B cell (primary cell): ENCODE measurements at regions not wholly inside any gene's neighbourhood (a gene's known extent, or its start where the extent isn't known, plus 50 kb on each side); places are given as distances from the start of the nearest gene placed in this dataset.

Experiments
- ATAC-seq: fragments of 200-7000 bp; cut with Tn5 transposase; one replicate; pipeline ENCODE4 v1.10.0; 2021; ENCODE audit warnings: low read depth, mild to moderate bottlenecking, moderate number of reproducible peaks, moderate library complexity
- CTCF ChIA-PET: fragments of 350-600 bp; sonication (Branson Sonifier 250); formaldehyde crosslinking; loops from one replicate; lab custom pipeline; 2021; ENCODE audit warnings: antibody characterized with exemption, inconsistent platforms; lab: Charles Lee
- POLR2A ChIA-PET: fragments of 350-600 bp; sonication (Branson Sonifier 250); formaldehyde crosslinking; loops from one replicate; lab custom pipeline; 2021; ENCODE audit warnings: antibody characterized with exemption; lab: Charles Lee
- DNase-seq: peaks from one replicate; pipeline ENCODE4 v3.0.0; 2013
- H2AFZ ChIP-seq: 2 replicates; pipeline ENCODE4 v1.6.1; 2012; ENCODE audit warnings: mild to moderate bottlenecking, low read depth, low read length; ENCODE audit not compliant: insufficient read depth, poor library complexity, severe bottlenecking
- H3K27ac ChIP-seq, 2 donors: 1 replicate in 1 of 2; 2 replicates in 1 of 2; pipeline ENCODE4 v1.5.1; 2012 to 2013; ENCODE audit warnings: low read length in 2 of 2, mild to moderate bottlenecking in 2 of 2, moderate library complexity in 1 of 2
- H3K27me3 ChIP-seq, 4 experiments: fragments of 200-600 bp in 1 of 4; sonication (generic) in 1 of 4; replicated peaks in 1 of 4; 1 replicate in 2 of 4; 2 replicates in 2 of 4; pipeline versions ENCODE4 v1.6.1 to v1.7.0; 2013 to 2016; ENCODE audit warnings: low read length in 3 of 4, mild to moderate bottlenecking in 2 of 4, mixed read lengths in 1 of 4, moderate library complexity in 1 of 4; ENCODE audit not compliant: insufficient read depth in 4 of 4, control insufficient read depth in 3 of 4; ENCODE audit errors: control extremely low read depth in 1 of 4
- H3K36me3 ChIP-seq, 2 experiments: replicated peaks in 1 of 2; 1 replicate in 1 of 2; 2 replicates in 1 of 2; pipeline versions ENCODE4 v1.6.1 to v1.7.1; 2013; ENCODE audit warnings: low read length in 1 of 2; ENCODE audit not compliant: insufficient read depth in 2 of 2, control insufficient read depth in 1 of 2; ENCODE audit errors: control extremely low read depth in 1 of 2, extremely low read depth in 1 of 2
- H3K4me1 ChIP-seq, 2 donors: fragments of 200-600 bp in 1 of 2; sonication (generic) in 1 of 2; 1 replicate in 1 of 2; 2 replicates in 1 of 2; pipeline versions ENCODE4 v1.5.1 to v1.6.1; 2013 to 2017; ENCODE audit warnings: low read length in 2 of 2; ENCODE audit not compliant: control insufficient read depth in 2 of 2, insufficient read depth in 2 of 2
- H3K4me2 ChIP-seq: replicated peaks from 2 replicates; pipeline ENCODE3; 2012; ENCODE audit warnings: mild to moderate bottlenecking, low read depth, low read length; ENCODE audit not compliant: poor library complexity, severe bottlenecking
- H3K4me3 ChIP-seq, 5 experiments: fragments of 200-600 bp in 1 of 5; sonication (generic) in 1 of 5; 1 replicate in 3 of 5; 2 replicates in 2 of 5; pipeline versions ENCODE4 v1.5.1 to v1.7.0; 2011 to 2016; ENCODE audit warnings: low read length in 4 of 5, mild to moderate bottlenecking in 4 of 5, low read depth in 2 of 5, control low read depth in 1 of 5, moderate library complexity in 1 of 5; ENCODE audit not compliant: insufficient read depth in 1 of 5; ENCODE audit errors: control extremely low read depth in 1 of 5, extremely low read depth in 1 of 5
- H3K79me2 ChIP-seq: fragments of 200-600 bp; sonication (generic); one replicate; pipeline ENCODE4 v1.6.0; 2016; ENCODE audit warnings: low read length; ENCODE audit not compliant: control insufficient read depth, insufficient read depth
- H3K9ac ChIP-seq: fragments of 200-600 bp; sonication (generic); 2 replicates; pipeline ENCODE4 v1.6.1; 2017; ENCODE audit warnings: mild to moderate bottlenecking, low read length, moderate library complexity
- H3K9me3 ChIP-seq, 3 donors: one replicate each; pipeline versions ENCODE4 v1.6.1 to v1.7.1; 2013; ENCODE audit warnings: low read length in 2 of 3; ENCODE audit not compliant: control insufficient read depth in 2 of 3, insufficient read depth in 1 of 3; ENCODE audit errors: control extremely low read depth in 1 of 3
- H4K20me1 ChIP-seq: 2 replicates; pipeline ENCODE4 v1.6.0; 2012; ENCODE audit warnings: mild to moderate bottlenecking, low read length; ENCODE audit not compliant: insufficient read depth, control insufficient read depth, poor library complexity, severe bottlenecking
- H3K27ac Mint-ChIP-seq: one replicate; pipeline ENCODE4 v1.8.0; 2021; ENCODE audit warnings: mixed read lengths
- H3K27me3 Mint-ChIP-seq: one replicate; pipeline ENCODE4 v1.8.0; 2021; ENCODE audit warnings: mixed read lengths
- H3K4me1 Mint-ChIP-seq: one replicate; pipeline ENCODE4 v1.8.0; 2021; ENCODE audit warnings: mixed read lengths
- H3K4me3 Mint-ChIP-seq: one replicate; pipeline ENCODE4 v1.8.0; 2021; ENCODE audit warnings: mixed read lengths
- H3K9me3 Mint-ChIP-seq: one replicate; pipeline ENCODE4 v1.8.0; 2022; ENCODE audit warnings: mixed read lengths; ENCODE audit not compliant: insufficient read depth
- EZH2 ChIP-seq: IDR thresholded peaks from 2 replicates; pipeline ENCODE4 v1.6.1; 2012; ENCODE audit warnings: borderline replicate concordance, low read depth, mild to moderate bottlenecking, moderate library complexity, low read length; ENCODE audit not compliant: insufficient read depth, poor library complexity, severe bottlenecking
- WGBS: methylation state at CpG from one replicate; pipeline ENCODE4 v1.1.5; 2013; ENCODE audit warnings: missing lambda C conversion rate; ENCODE audit not compliant: insufficient coverage; 5-methylcytosine and 5-hydroxymethylcytosine counted together
- intact Hi-C: fragments of 100-400 bp; cut with micrococcal nuclease; formaldehyde crosslinking; loops from one replicate; pipeline ENCODE4 v1.10.0; 2022
- TF ChIP-seq, protein P1 (sequence below): fragments of 200-600 bp; IDR thresholded peaks from one replicate; pipeline ENCODE4 v1.8.0; 2022; ENCODE audit warnings: antibody characterized with exemption, mild to moderate bottlenecking

- Mint-ChIP-seq H3K4me3 (no peak overlapping the region), H3K27me3 (no peaks in the 10 kb centered on the region), H3K4me1 (no peaks in the 10 kb centered on the region), H3K9me3 (peaks cover 6% of the 10 kb centered on the region), H3K27ac (no peak overlapping the region)
- H3K4me1 ChIP-seq: no peaks in the 10 kb centered on the region
- DNase-seq (no peak), ATAC-seq (no peak)
- no peak for TF ChIP-seq EZH2
- H3K9me3 ChIP-seq: no peaks in the 10 kb centered on the region
- H3K27me3 ChIP-seq: no peaks in the 10 kb centered on the region
- H2AFZ ChIP-seq: no peak overlapping the region
- ChIA-PET POLR2A (no interaction called here), CTCF (no interaction called here)
- H3K27ac ChIP-seq: no peak overlapping the region
- intact Hi-C loops: no loop called here
- H3K9ac ChIP-seq: no peak overlapping the region
- no peaks in the 10 kb centered on the region for H4K20me1 ChIP-seq
- no peak overlapping the region for H3K4me2 ChIP-seq
- no peak overlapping the region for H3K4me3 ChIP-seq
- no peaks in the 10 kb centered on the region for H3K79me2 ChIP-seq
- H3K36me3 ChIP-seq: no peaks in the 10 kb centered on the region
- WGBS: no CpG with 5 or more reads among the region's 1 CpG
These were observed 604.8 kb upstream of the CXADR start for GRCh38 chr21:16908077-16908476.

DNA sequence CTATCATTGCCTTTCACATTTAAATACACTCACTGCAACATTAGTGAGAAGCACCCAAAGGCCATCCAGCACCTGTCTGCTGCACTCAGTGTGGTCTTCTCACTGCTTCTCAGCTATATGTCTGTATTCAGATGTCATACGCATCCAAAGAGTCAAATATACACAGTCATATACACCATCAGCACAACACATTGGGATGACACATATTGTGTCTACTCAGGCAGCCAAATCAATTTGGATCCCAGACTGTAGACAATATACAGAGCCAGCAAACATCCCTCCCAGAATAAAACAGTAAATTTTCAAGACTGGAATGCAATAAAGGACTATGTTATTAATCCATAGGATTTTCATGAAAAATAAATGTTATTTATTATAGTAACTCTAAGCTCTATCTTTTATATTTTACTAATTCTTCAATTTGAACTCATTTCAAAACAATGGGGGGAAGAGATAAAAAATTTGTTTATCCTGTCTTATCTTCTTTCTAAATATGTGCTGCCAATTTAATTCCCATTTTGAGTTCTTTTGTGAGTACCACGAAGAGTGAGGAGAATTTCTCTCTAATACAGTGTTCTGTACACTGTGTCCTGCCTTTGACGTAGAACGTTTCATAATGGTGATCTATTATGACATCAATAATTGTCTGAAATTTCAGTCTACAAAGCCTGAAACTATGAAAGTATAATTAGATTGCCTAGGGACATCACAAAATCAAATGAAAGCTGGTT, 602.2 kb upstream of the CXADR start:
- Histone ChIP-seq H3K4me2 (no peak overlapping the region), H3K27ac (no peak overlapping the region), H3K9ac (no peak overlapping the region), H2AFZ (no peak overlapping the region), H3K36me3 (no peaks in the 10 kb centered on the region), H3K4me1 (no peaks in the 10 kb centered on the region), H3K4me3 (no peak overlapping the region), H3K9me3 (peaks cover 0 to 2% (median 0%) of the 10 kb centered on the region in 3 donors), H4K20me1 (no peaks in the 10 kb centered on the region), H3K27me3 (no peaks in the 10 kb centered on the region), H3K79me2 (no peaks in the 10 kb centered on the region)
- intact Hi-C loops: no loop called here
- no peak for ATAC-seq
- ChIA-PET CTCF (no interaction called here), POLR2A (no interaction called here)
- H3K27ac Mint-ChIP-seq: no peak overlapping the region
- no peaks in the 10 kb centered on the region for H3K27me3 Mint-ChIP-seq
- TF ChIP-seq, protein P1, sequence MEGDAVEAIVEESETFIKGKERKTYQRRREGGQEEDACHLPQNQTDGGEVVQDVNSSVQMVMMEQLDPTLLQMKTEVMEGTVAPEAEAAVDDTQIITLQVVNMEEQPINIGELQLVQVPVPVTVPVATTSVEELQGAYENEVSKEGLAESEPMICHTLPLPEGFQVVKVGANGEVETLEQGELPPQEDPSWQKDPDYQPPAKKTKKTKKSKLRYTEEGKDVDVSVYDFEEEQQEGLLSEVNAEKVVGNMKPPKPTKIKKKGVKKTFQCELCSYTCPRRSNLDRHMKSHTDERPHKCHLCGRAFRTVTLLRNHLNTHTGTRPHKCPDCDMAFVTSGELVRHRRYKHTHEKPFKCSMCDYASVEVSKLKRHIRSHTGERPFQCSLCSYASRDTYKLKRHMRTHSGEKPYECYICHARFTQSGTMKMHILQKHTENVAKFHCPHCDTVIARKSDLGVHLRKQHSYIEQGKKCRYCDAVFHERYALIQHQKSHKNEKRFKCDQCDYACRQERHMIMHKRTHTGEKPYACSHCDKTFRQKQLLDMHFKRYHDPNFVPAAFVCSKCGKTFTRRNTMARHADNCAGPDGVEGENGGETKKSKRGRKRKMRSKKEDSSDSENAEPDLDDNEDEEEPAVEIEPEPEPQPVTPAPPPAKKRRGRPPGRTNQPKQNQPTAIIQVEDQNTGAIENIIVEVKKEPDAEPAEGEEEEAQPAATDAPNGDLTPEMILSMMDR: no peak
- no peak for TF ChIP-seq EZH2
- no peak overlapping the region for H3K4me3 Mint-ChIP-seq
- H3K4me1 Mint-ChIP-seq: no peaks in the 10 kb centered on the region
- WGBS: 80% methylated on average over 1 of the region's 4 CpGs
- H3K9me3 Mint-ChIP-seq: peaks cover 8% of the 10 kb centered on the region
- DNase-seq: no peak
